Endothelial cell (in vitro differentiated cells): ENCODE measurements at regions not wholly inside any gene's neighbourhood (a gene's known extent, or its start where the extent isn't known, plus 50 kb on each side); places are given as distances from the start of the nearest gene placed in this dataset.

Experiments used
- DNase-seq: peaks from one replicate; pipeline ENCODE4 v3.0.0; 2021; ENCODE audit warnings: low spot score
- H3K27ac Mint-ChIP-seq: one replicate; pipeline ENCODE4 v1.8.0; 2021; ENCODE audit warnings: mixed read lengths, inconsistent platforms; ENCODE audit not compliant: unreplicated experiment
- H3K27me3 Mint-ChIP-seq: one replicate; pipeline ENCODE4 v1.8.0; 2021; ENCODE audit warnings: mild to moderate bottlenecking, moderate library complexity, mixed read lengths, inconsistent platforms; ENCODE audit not compliant: unreplicated experiment
- H3K36me3 Mint-ChIP-seq: one replicate; pipeline ENCODE4 v1.8.0; 2021; ENCODE audit warnings: mild to moderate bottlenecking, low read depth, mixed read lengths, inconsistent platforms; ENCODE audit not compliant: unreplicated experiment
- H3K4me1 Mint-ChIP-seq: one replicate; pipeline ENCODE4 v1.8.0; 2021; ENCODE audit warnings: mild to moderate bottlenecking, mixed read lengths, inconsistent platforms; ENCODE audit not compliant: unreplicated experiment
- H3K4me3 Mint-ChIP-seq: one replicate; pipeline ENCODE4 v1.8.0; 2021; ENCODE audit warnings: mild to moderate bottlenecking, mixed read lengths, inconsistent platforms; ENCODE audit not compliant: unreplicated experiment
- H3K9me3 Mint-ChIP-seq: one replicate; pipeline ENCODE4 v1.8.0; 2021; ENCODE audit warnings: mixed read lengths, inconsistent platforms; ENCODE audit not compliant: unreplicated experiment
- CTCF ChIP-seq: fragments of 200-600 bp; sonication (generic); IDR thresholded peaks from one replicate; pipeline ENCODE4 v1.5.0; 2021; ENCODE audit warnings: antibody characterized with exemption; ENCODE audit not compliant: unreplicated experiment

- Mint-ChIP-seq H3K27ac (no peak overlapping the region), H3K9me3 (no peaks in the 10 kb centered on the region)
Measured at GRCh38 chr2:84026818-84027217, 432.3 kb downstream of the SUCLG1 start.

GRCh38 chr2:84022810-84023431 lies 436.2 kb downstream of the SUCLG1 start:
- no peaks in the 10 kb centered on the region for H3K36me3 Mint-ChIP-seq
- no peaks in the 10 kb centered on the region for H3K4me1 Mint-ChIP-seq
- H3K9me3 Mint-ChIP-seq, result no peaks in the 10 kb centered on the region
- no peaks in the 10 kb centered on the region for H3K27me3 Mint-ChIP-seq
- DNase-seq, result peak; percentile 69
- H3K4me3 Mint-ChIP-seq, result no peak overlapping the region
- H3K27ac Mint-ChIP-seq, result no peak overlapping the region
- peak; percentile 85 for TF ChIP-seq CTCF

More at GRCh38 chr2:84026818-84027217, 432.3 kb downstream of the SUCLG1 start:
- Mint-ChIP-seq H3K27me3 (no peaks in the 10 kb centered on the region), H3K36me3 (no peaks in the 10 kb centered on the region), H3K4me3 (no peak overlapping the region), H3K4me1 (peaks cover 5% of the 10 kb centered on the region)
- no peak for DNase-seq
- no peak for TF ChIP-seq CTCF

GRCh38 chr2:84017010-84017409 lies 442.1 kb downstream of the SUCLG1 start:
- Mint-ChIP-seq H3K4me3 (no peak overlapping the region), H3K4me1 (no peaks in the 10 kb centered on the region), H3K9me3 (no peaks in the 10 kb centered on the region), H3K27me3 (no peaks in the 10 kb centered on the region), H3K36me3 (no peaks in the 10 kb centered on the region), H3K27ac (no peak overlapping the region)
- TF ChIP-seq CTCF, result no peak
- no peak for DNase-seq

GRCh38 chr2:84016183-84016582 lies 442.9 kb downstream of the SUCLG1 start:
- TF ChIP-seq CTCF, result no peak
- no peak for DNase-seq
- H3K9me3 Mint-ChIP-seq, result no peaks in the 10 kb centered on the region
- H3K4me3 Mint-ChIP-seq, result no peak overlapping the region
- H3K36me3 Mint-ChIP-seq, result no peaks in the 10 kb centered on the region
- H3K27ac Mint-ChIP-seq, result no peak overlapping the region
- no peaks in the 10 kb centered on the region for H3K4me1 Mint-ChIP-seq
- H3K27me3 Mint-ChIP-seq, result no peaks in the 10 kb centered on the region

GRCh38 chr2:83997889-83998288 lies 461.2 kb downstream of the SUCLG1 start:
- no peak for TF ChIP-seq CTCF
- H3K27me3 Mint-ChIP-seq, result no peaks in the 10 kb centered on the region
- no peak overlapping the region for H3K27ac Mint-ChIP-seq
- no peaks in the 10 kb centered on the region for H3K4me1 Mint-ChIP-seq
- no peaks in the 10 kb centered on the region for H3K9me3 Mint-ChIP-seq
- DNase-seq, result no peak
- H3K4me3 Mint-ChIP-seq, result no peak overlapping the region
- H3K36me3 Mint-ChIP-seq, result no peaks in the 10 kb centered on the region
